Cardiac fibroblast (primary cell): ENCODE measurements at regions not wholly inside any gene's neighbourhood (a gene's known extent, or its start where the extent isn't known, plus 50 kb on each side); places are given as distances from the start of the nearest gene placed in this dataset.

Source experiments
- DNase-seq, 2 donors: peaks; one replicate each; pipeline versions ENCODE4 v3.0.0 to v3.0.0-alpha.2; 2010; ENCODE audit warnings: low read depth in 2 of 2
- H3K4me3 ChIP-seq, 2 donors: replicated peaks in 1 of 2; 1 replicate in 1 of 2; 2 replicates in 1 of 2; pipeline ENCODE4 v1.5.1; 2011; ENCODE audit warnings: low read depth in 2 of 2, low read length in 2 of 2, mild to moderate bottlenecking in 2 of 2, moderate library complexity in 1 of 2
- TF ChIP-seq, protein P1 (sequence below): IDR thresholded peaks from one replicate; pipeline ENCODE4 v1.5.1; 2011; ENCODE audit warnings: low read depth, mild to moderate bottlenecking, low read length, inconsistent platforms

DNA sequence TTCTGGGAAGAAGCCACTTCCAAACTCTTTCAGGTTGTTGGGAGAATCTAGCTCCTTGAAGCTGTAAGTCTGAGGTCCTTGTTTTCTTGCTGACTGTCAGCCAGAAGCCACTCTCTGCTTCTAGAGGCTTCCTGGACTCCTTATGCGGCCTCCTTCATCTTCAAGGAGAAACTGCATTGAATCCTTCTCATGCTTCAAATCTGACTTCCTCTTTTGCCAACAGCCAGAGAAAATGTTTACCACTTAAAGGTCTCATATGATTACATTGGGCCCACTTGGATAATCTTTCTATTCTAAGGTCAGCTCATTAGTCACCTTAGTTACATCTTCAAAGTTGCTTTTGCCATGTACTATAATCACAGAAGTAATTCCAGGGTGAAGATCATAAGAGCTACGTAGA, 327.0 kb downstream of the HNRNPD start:
- no peak for DNase-seq
- TF ChIP-seq, protein P1, sequence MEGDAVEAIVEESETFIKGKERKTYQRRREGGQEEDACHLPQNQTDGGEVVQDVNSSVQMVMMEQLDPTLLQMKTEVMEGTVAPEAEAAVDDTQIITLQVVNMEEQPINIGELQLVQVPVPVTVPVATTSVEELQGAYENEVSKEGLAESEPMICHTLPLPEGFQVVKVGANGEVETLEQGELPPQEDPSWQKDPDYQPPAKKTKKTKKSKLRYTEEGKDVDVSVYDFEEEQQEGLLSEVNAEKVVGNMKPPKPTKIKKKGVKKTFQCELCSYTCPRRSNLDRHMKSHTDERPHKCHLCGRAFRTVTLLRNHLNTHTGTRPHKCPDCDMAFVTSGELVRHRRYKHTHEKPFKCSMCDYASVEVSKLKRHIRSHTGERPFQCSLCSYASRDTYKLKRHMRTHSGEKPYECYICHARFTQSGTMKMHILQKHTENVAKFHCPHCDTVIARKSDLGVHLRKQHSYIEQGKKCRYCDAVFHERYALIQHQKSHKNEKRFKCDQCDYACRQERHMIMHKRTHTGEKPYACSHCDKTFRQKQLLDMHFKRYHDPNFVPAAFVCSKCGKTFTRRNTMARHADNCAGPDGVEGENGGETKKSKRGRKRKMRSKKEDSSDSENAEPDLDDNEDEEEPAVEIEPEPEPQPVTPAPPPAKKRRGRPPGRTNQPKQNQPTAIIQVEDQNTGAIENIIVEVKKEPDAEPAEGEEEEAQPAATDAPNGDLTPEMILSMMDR = no peak
- no peak overlapping the region for H3K4me3 ChIP-seq

DNA sequence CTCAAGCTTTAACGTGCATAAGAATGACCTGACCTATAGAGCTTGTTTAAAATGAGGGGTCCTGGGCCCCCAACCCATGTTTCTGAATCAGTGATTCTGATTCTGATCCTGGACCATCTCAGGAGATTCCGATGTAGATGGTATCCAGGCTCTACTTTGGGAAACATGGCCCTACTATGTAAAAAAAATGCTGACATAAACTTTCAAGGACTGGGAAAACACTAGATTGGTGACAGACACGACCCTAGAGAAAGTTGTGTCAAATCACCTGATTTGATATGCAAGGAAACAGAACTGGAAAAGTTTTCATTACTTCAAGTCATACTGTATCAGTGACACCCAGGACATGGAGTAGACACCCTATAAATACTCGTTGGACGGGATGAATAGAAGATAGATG, 328.5 kb downstream of the HNRNPD start:
- TF ChIP-seq, protein P1 = no peak
- no peak overlapping the region for H3K4me3 ChIP-seq
- DNase-seq = no peak

DNA sequence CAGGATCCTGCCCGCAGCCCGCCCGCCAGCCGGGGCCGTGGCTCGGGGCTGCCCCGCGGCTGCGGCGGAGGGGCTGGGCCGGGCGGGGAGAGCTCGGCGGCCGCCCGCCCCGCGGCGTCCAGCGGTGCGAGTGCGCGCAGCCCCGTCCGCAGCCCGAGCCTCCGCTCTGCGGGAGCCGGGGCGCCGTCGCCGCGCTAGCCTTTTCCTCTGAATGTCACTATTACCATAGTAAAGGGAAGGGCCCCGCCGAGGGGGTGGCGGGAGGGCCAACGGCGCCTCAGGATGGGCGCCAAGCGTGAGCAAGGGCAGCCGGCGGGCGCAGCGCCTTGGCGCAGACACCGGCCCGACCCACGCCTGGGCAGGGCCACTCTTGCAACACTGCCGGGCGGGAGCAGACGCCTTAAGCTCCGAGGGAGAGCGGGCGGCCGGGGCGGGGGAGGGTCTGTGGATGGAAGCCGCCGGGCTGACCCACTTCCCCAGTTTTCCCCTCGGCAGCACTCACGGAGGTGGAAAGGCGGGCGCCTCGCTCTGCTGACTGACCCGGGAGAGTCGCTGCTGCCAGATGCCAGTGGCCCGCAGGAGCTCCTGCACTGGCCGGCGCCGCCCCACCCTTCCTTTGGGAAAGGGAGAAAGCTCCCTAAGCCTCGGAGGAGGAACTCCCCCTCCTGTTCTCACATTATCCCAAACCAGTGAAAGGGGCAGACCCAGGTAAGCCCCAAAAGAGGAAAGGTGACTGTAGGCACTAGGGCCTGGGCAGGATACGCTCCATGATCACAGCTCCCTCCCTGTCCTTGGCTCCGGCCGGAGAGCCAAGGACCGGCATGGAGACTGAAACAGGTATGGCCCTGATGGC, 329.4 kb downstream of the HNRNPD start:
- TF ChIP-seq, protein P1 = no peak
- H3K4me3 ChIP-seq = peak overlapping the region; percentile 32 to 39
- peak; percentile 35 to 66 for DNase-seq

DNA sequence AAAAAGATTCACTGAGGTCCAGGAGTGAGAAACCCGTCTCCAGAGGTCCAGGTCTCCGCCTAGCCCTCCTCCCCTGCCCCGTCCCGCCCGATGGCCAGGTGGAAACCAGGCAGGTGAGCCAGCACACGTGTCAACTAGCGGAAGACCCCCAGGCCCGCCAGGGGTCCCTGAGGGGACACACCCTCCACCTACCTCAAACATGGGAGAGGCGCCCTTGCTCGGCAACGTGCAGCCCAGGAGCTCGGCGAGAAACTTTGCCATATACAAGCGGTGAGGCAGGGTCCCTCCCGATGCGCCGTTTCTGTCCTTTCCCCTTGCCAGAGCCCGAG, 330.0 kb downstream of the HNRNPD start:
- peak overlapping the region in 1 of 2 donors; percentile 22 for H3K4me3 ChIP-seq
- DNase-seq = no peak
- TF ChIP-seq, protein P1 = no peak

DNA sequence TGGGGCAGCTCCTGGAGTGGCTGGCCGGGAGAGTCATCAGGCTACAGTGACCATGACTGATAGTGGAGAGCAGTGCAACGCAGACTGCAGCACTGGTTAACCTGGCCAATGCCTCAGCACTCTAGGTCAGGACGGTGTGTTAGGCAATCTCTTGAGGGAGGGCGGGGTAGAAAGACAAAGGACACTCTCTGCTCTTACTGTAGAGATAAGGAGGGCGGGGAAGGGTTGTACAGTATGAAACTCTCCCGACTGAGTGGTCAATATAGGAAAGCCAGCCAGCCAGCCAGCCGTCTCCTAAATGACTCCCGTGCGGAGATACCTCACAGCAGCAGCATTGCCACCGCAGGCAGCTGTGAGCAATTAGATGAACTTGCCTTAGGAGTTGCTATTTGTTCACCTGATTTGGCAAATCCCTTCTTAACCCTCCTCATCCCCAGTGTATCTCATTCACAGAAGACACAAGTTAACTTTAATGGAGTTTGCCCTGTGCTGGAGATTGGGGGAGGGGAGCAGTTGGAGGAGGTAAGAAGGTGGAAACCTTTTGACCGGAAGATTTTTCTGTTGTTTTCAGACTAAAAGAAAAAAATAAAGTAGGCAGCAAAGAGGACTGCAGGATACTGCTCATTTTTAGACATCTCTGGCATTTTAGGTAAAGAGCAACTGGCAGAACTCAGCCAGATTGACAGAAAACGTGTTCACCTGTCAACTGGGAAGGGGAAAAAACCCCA, 330.5 kb downstream of the HNRNPD start:
- no peak for DNase-seq
- TF ChIP-seq, protein P1 = no peak
- H3K4me3 ChIP-seq = no peak overlapping the region

DNA sequence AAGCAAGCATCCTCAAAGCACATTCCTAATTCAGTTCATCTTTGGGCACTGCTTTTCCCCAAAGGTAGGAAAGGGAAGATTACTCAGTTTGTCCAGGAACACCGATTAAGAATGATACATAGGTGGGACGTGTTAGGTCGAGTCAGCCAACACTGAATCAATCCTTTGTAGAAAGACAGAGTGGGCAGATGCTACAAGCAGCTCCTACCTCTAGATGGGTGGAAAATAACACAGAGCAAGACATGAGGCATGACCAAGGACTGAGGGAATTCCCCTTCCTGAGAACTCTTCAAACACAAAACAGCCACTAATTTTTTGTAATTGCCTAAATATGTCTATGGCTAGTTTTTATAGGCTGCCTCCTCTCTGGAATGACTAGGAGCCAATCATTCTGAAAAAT, 331.7 kb downstream of the HNRNPD start:
- no peak for DNase-seq
- TF ChIP-seq, protein P1 = no peak
- H3K4me3 ChIP-seq = no peak overlapping the region
